Urothelium cell line (cell line): ENCODE measurements at regions not wholly inside any gene's neighbourhood (a gene's known extent, or its start where the extent isn't known, plus 50 kb on each side); places are given as distances from the start of the nearest gene placed in this dataset.
A peak's percentile ranks its signal among the peaks of the same experiment; 100 is the strongest.
"Not testable (repeated sequence)": the region's sequence is repeated elsewhere in the genome, so short reads cannot be mapped to it uniquely, and the experiment has no call there.

ENCODE experiments used
- DNase-seq: peaks from one replicate; pipeline ENCODE4 v3.0.0; 2011; ENCODE audit warnings: low spot score, mixed read lengths
- FAIRE-seq: peaks from 2 replicates; lab custom pipeline; 2011; peaks lifted over from hg19 to GRCh38; lab: Jason Lieb, UNC

- DNase-seq, result no peak
- FAIRE-seq, result no peak
Observed at GRCh38 chr7:12826079-12826478, 138.6 kb downstream of the ARL4A start.

- no peak for FAIRE-seq
- DNase-seq, result no peak
Observed at GRCh38 chr7:12827219-12827821, 139.9 kb downstream of the ARL4A start.

DNA sequence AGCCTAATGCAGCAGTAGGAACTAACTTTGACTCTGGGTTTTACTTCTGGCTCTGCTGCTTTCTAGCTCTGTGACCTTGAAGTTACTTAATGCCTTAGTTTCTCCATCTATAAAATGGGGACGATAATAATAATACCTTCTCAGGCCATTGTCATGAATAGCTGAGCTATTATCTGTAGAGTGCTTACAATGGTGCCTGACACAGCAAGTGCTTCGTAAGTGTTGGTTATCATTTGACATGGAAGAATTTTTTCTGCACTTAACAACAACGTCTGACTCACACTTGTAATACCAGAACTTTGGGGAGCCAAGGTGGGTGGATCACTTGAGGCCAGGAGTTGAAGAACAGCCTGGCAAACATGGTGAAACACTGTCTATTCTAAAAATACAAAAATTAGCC, 140.5 kb downstream of the ARL4A start:
- FAIRE-seq (no peak), DNase-seq (no peak)

- FAIRE-seq, result no peak
- DNase-seq, result no peak
Observed at GRCh38 chr7:12831024-12831423, 143.6 kb downstream of the ARL4A start.

DNA sequence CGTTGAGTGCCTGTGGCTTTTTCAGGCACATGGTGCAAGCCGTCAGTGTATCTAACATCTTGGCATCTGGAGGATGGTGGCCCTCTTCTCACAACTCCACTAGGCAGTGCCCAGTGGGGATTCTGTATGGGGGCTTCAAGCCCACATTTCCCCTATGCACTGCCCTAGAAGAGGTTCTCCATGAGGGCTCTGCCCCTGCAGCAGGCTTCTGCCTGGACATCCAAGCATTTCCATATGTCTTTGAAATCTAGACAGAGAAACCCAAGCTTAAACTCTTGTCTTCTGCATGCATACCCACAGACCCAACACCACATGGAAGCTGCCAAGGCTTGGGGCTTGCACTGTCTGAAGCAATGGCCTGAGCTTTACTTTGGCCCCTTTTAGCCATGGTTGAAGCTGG, 146.4 kb downstream of the ARL4A start:
- FAIRE-seq, result no peak
- DNase-seq, result no peak

DNA sequence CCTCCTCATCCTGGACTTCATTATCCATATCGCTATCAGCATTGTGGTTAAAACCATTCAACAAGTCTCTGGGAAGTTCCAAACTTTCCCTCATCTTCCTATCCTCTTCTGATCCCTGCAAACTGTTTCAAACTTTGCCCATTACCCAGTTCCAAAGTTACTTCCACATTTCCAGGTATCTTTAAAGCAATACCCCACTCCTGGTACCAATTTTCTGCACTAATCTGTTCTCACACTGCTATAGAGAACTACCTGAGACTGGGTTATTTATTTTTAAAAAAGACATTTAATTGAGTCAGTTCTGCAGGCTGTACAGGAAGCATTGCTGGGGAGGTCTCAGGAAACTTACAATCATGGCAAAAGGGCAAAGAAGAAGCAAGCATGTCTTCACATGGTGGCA, 147.3 kb downstream of the ARL4A start:
- DNase-seq, result no peak
- FAIRE-seq, result no peak

GRCh38 chr7:12839508-12840153, 152.2 kb downstream of the ARL4A start:
- no peak for FAIRE-seq
- DNase-seq, result no peak

DNA sequence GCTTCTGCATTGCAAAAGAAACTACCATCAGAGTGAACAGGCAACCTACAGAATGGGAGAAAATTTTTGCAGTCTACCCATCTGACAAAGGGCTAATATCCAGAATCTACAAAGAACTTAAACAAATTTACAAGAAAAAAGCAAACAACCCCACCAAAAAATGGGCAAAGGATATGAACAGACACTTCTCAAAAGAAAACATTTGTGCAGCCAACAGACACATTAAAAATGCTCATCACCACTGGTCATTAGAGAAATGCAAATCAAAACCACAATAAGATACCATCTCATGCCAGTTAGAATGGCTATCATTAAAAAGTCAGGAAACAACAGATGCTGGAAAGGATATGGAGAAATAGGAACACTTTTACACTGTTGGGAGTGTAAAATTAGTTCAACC, 157.3 kb downstream of the ARL4A start:
- DNase-seq, FAIRE-seq: not testable (repeated sequence)

- DNase-seq (no peak), FAIRE-seq (no peak)
Observed at GRCh38 chr7:12847001-12847400, 159.6 kb downstream of the ARL4A start.

DNA sequence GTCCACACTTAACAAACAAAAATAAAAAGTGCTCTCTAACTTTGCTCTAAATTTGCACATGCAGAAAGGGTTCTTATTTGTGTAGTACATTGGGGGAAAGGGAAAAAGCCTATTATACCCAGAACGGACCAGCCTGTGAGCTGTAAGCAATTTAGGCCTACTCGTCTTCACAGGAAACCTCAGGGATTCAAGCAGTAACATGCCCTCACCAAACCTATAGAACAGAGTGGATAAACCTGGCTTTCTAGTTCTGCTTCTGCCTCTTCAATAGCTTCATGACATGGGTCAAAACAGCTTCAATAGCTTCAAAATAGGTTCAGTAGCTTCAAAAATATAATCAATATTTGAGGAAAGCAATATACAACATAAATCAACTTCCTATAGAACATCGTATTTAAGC, 163.7 kb downstream of the ARL4A start:
- FAIRE-seq (no peak), DNase-seq (no peak)

- no peak for DNase-seq
- FAIRE-seq, result no peak
Observed at GRCh38 chr7:12851841-12852240, 164.4 kb downstream of the ARL4A start.

DNA sequence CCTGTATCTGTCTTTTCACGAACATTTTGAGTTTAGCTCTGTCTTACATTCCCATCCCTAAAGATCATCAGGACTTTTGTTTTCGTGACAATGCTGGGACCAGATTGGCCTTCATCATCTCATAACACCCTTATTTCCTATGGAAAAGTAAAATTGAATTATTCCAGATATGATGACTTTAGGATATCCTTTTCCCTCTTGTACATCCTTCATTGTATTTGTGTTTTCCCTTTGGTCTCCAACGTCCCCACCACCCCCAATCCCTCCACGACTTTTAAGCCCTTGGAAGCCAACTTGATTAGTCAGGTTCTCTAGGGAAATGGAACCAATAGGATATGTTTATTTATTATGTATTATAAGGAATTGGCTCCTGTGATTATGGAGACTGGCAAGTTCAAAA, 167.6 kb downstream of the ARL4A start:
- FAIRE-seq (no peak), DNase-seq (no peak)

- no peak for FAIRE-seq
- no peak for DNase-seq
Observed at GRCh38 chr7:12859761-12860160, 172.3 kb downstream of the ARL4A start.

- DNase-seq, result no peak
- no peak for FAIRE-seq
Observed at GRCh38 chr7:12861070-12861469, 173.6 kb downstream of the ARL4A start.

- FAIRE-seq, result no peak
Observed at GRCh38 chr7:12862146-12862545, 174.7 kb downstream of the ARL4A start.

DNA sequence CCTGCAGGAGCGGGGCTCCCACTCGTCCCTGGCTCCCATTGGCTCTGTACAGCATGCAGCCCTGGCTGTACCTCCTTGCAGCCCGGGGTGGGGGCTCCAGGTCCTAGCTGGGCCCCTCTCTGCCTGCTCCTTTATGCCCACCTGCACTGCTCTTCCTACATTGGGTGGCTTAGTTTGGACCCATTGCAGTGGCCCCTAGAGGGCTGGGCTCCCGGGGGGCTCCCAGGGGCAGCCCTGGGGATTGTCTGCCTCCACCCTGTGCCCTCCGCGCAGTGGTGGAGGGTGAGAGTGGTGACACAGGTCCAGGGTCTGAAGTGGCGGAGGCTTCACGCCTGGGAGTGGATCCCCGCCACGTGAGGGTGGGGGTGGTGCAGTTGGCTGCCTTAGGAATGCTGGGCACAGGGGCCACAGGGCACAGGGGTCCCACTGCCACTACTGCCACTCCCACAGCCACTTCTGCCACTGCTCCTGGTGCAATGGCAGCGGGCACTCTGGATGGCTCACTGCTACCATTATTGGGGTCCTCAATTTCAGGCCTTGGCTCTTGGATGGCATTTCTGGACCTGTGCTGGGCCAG, 177.1 kb downstream of the ARL4A start:
- FAIRE-seq (no peak), DNase-seq (no peak)

More at GRCh38 chr7:12862146-12862545, 174.7 kb downstream of the ARL4A start:
- no peak for DNase-seq

- FAIRE-seq (peak; percentile 23), DNase-seq (no peak)
Observed at GRCh38 chr7:12865593-12865992, 178.2 kb downstream of the ARL4A start.

GRCh38 chr7:12866207-12866606, 178.8 kb downstream of the ARL4A start:
- no peak for DNase-seq
- no peak for FAIRE-seq

DNA sequence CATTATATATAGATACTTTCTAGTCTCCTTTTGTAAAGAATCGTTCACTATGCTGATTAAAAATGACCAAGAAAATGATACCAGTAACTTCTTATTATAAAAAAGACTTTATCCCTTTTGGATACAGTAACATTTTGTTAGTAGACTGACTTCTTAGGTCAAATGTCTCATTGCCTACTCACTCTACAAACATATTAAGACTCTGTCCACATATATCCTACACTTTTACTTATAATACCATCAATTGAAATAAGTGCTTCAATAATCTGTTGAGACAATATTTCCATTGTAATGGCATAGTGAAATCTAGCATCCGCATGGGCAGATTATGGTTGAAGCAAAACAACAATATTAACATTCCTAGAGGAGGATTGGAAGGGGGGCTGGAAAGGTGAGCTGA, 180.6 kb downstream of the ARL4A start:
- FAIRE-seq, result no peak

GRCh38 chr7:12870219-12870618, 182.8 kb downstream of the ARL4A start:
- no peak for DNase-seq
- FAIRE-seq, result no peak

More for the DNA sequence above, 180.6 kb downstream of the ARL4A start:
- DNase-seq, result no peak

DNA sequence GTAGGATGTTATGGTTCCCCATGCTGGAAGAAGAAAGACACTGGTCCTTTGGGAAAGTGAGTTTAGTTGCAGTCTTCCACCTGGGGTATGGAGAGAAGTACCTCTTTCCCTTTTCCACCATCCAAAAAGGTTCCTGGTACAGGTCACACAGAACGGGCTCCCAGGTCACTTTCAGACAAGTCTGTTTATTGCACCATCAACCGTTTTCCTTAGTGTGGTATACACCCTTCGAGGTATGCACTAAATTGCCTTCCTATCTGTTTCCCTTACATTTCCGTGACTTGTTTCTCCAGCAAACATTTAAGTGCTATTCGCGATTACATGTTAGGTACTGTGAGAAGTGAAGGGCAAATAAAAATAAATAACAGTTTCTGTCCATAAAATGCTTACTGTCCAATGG, 185.1 kb downstream of the ARL4A start:
- FAIRE-seq (no peak), DNase-seq (no peak)

DNA sequence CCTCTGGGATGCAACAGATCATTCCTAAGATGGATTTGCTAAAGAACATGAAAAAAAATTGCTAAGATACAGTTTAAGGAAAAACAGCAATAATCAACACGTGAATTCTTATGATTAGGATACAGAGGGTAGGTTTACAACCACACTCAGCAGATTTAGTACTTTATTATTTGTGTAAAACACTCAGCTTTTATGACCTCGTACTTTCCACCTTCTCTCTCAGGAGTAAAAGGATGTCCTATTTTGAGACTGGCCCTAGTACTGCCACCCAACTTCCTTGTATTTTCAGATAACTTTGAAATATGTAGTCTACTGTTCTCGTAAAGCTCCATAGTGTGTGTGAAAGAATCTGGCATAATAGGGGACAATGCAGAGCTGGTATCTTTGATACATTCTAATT, 186.1 kb downstream of the ARL4A start:
- no peak for FAIRE-seq

More for the DNA sequence above, 186.1 kb downstream of the ARL4A start:
- no peak for DNase-seq
